Fibroblast of villous mesenchyme (primary cell): ENCODE measurements at regions not wholly inside any gene's neighbourhood (a gene's known extent, or its start where the extent isn't known, plus 50 kb on each side); places are given as distances from the start of the nearest gene placed in this dataset.

Experiments used
- DNase-seq: peaks from one replicate; pipeline ENCODE4 v3.0.0-alpha.2; 2010; ENCODE audit warnings: low read depth
- H3K4me3 ChIP-seq: 2 replicates; pipeline ENCODE4 v1.5.1; 2011; ENCODE audit warnings: low read depth, mild to moderate bottlenecking, low read length
- CTCF ChIP-seq: IDR thresholded peaks from 2 replicates; pipeline ENCODE4 v1.5.1; 2012; ENCODE audit warnings: low read depth, mild to moderate bottlenecking, low read length; ENCODE audit not compliant: insufficient read depth

- no peak overlapping the region for H3K4me3 ChIP-seq
- DNase-seq, result no peak
- TF ChIP-seq CTCF, result no peak
These were observed 242.7 kb upstream of the FGGY start for GRCh38 chr1:59054172-59054571.

- DNase-seq, result peak; percentile 88
- TF ChIP-seq CTCF, result no peak
- H3K4me3 ChIP-seq, result no peak overlapping the region
These were observed 240.8 kb upstream of the FGGY start for GRCh38 chr1:59055908-59056719.

GRCh38 chr1:59057211-59057694, 239.6 kb upstream of the FGGY start:
- peak; percentile 99 for DNase-seq
- no peak for TF ChIP-seq CTCF
- no peak overlapping the region for H3K4me3 ChIP-seq

- no peak for TF ChIP-seq CTCF
- H3K4me3 ChIP-seq, result no peak overlapping the region
These were observed 239.1 kb upstream of the FGGY start for GRCh38 chr1:59057796-59058195.

GRCh38 chr1:59058665-59059439, 238.0 kb upstream of the FGGY start:
- no peak for DNase-seq
- H3K4me3 ChIP-seq, result no peak overlapping the region
- TF ChIP-seq CTCF, result no peak

More at GRCh38 chr1:59057796-59058195, 239.1 kb upstream of the FGGY start:
- peak; percentile 68 for DNase-seq

GRCh38 chr1:59061876-59062275, 235.0 kb upstream of the FGGY start:
- peak overlapping the region; percentile 60 for H3K4me3 ChIP-seq
- TF ChIP-seq CTCF, result no peak
- DNase-seq, result peak; percentile 97
